ENCODE measurements at regions not wholly inside any gene's neighbourhood (a gene's known extent, or its start where the extent isn't known, plus 50 kb on each side); places are given as distances from the start of the nearest gene placed in this dataset.

GRCh38 chr18:7173216-7173615 lies 55.6 kb upstream of the LAMA1 start:
- ChIA-PET POLR2A (no interaction called here), CTCF (no interaction called here)
- Mint-ChIP-seq H3K4me1 (ENCODE audit: low read depth) (no peaks in the 10 kb centered on the region), H3K4me3 (no peak overlapping the region), H3K36me3 (ENCODE audit: low read depth) (no peaks in the 10 kb centered on the region), H3K9me3 (no peaks in the 10 kb centered on the region), H3K27ac (no peak overlapping the region), H3K27me3 (no peaks in the 10 kb centered on the region)
- DNase-seq (no peak), ATAC-seq (ENCODE audit: poor library complexity) (no peak)
- no peaks in the 10 kb centered on the region for H3K4me1 ChIP-seq (ENCODE audit: insufficient read depth, low read length)
- intact Hi-C loops (cut with DNase I, micrococcal nuclease) = no loop called here
- no peak overlapping the region for H3K4me3 ChIP-seq (ENCODE audit: low read length)
- no peak overlapping the region for H3K27ac ChIP-seq (ENCODE audit: low read depth in 1 of 2, low read length in 2 of 2)
- no peaks in the 10 kb centered on the region for H3K36me3 ChIP-seq (ENCODE audit: insufficient read depth, low read length)
- no peak for TF ChIP-seq CTCF (IDR thresholded peaks at IDR 0.05)
- H3K9me3 ChIP-seq (ENCODE audit: control insufficient read depth in 1 of 2, insufficient read depth in 1 of 2, low read length in 2 of 2) = peaks cover 0 to 28% of the 10 kb centered on the region in 2 experiments
- H3K27me3 ChIP-seq (ENCODE audit: control insufficient read depth in 1 of 2, insufficient read depth in 2 of 2, low read length in 2 of 2) = no peaks in the 10 kb centered on the region

DNA sequence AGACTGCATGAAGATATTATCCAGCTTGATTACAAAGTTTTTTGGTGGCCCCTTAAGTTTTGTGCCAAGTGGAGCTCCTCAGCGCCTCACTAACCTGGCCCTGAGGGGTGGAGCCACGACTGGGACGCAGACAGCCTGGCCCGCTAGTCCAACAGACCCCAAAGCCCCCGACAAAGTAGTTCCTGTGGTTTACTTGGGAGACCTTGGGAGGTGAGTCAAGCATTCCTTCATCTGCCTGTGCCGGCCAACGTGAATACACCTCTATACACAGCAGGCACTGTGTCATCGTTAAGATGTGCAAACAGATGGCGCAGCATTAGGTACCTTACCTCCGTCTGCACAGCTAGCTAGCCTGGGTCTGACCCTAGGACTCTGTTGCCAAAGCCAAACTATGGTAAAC lies 55.0 kb upstream of the LAMA1 start:
- POLR2A ChIA-PET = no interaction called here
- Histone ChIP-seq H3K4me1 (ENCODE audit: insufficient read depth, low read length) (no peaks in the 10 kb centered on the region), H3K4me3 (ENCODE audit: low read length) (no peak overlapping the region), H3K9me3 (ENCODE audit: control insufficient read depth in 1 of 2, insufficient read depth in 1 of 2, low read length in 2 of 2) (peaks cover 0 to 28% of the 10 kb centered on the region in 2 experiments), H3K27me3 (ENCODE audit: control insufficient read depth in 1 of 2, insufficient read depth in 2 of 2, low read length in 2 of 2) (no peaks in the 10 kb centered on the region), H3K36me3 (ENCODE audit: insufficient read depth, low read length) (no peaks in the 10 kb centered on the region), H3K27ac (ENCODE audit: low read depth in 1 of 2, low read length in 2 of 2) (no peak overlapping the region)
- DNase-seq (no peak), ATAC-seq (ENCODE audit: poor library complexity) (no peak)
- H3K9me3 Mint-ChIP-seq = no peaks in the 10 kb centered on the region
- H3K27me3 Mint-ChIP-seq = no peaks in the 10 kb centered on the region
- no peak overlapping the region for H3K4me3 Mint-ChIP-seq
- CTCF ChIA-PET = no interaction called here
- intact Hi-C loops (cut with DNase I, micrococcal nuclease) = no loop called here
- TF ChIP-seq CTCF (IDR thresholded peaks at IDR 0.05) = no peak
- no peak overlapping the region for H3K27ac Mint-ChIP-seq
- H3K4me1 Mint-ChIP-seq (ENCODE audit: low read depth) = no peaks in the 10 kb centered on the region
- H3K36me3 Mint-ChIP-seq (ENCODE audit: low read depth) = no peaks in the 10 kb centered on the region

DNA sequence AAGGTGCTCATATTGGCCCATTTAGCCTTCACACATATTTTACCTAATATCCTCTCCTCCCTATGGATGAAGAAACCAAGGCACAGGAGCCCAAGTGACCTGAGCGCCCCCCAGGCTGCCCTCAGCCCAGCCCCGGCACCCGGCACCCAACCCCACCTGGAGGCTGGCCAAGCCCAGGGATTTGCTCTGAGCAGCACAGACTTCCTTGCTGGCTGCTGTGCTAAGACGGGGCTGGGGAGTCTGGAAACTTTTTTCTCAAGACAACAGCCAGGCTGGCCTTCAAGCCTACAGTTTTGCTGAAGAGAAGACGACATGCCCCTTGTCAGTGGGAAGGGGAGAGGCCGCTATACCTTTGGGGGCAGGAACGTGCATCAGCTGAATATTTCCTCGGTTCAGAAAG lies 52.7 kb upstream of the LAMA1 start:
- no peak for TF ChIP-seq CTCF (IDR thresholded peaks at IDR 0.05)
- ChIA-PET POLR2A (no interaction called here), CTCF (no interaction called here)
- Mint-ChIP-seq H3K36me3 (ENCODE audit: low read depth) (no peaks in the 10 kb centered on the region), H3K27ac (no peak overlapping the region), H3K4me3 (no peak overlapping the region), H3K27me3 (no peaks in the 10 kb centered on the region), H3K4me1 (ENCODE audit: low read depth) (no peaks in the 10 kb centered on the region), H3K9me3 (no peaks in the 10 kb centered on the region)
- Histone ChIP-seq H3K27ac (ENCODE audit: low read depth in 1 of 2, low read length in 2 of 2) (no peak overlapping the region), H3K4me1 (ENCODE audit: insufficient read depth, low read length) (no peaks in the 10 kb centered on the region), H3K9me3 (ENCODE audit: control insufficient read depth in 1 of 2, insufficient read depth in 1 of 2, low read length in 2 of 2) (peaks cover 0 to 33% of the 10 kb centered on the region in 2 experiments), H3K36me3 (ENCODE audit: insufficient read depth, low read length) (no peaks in the 10 kb centered on the region), H3K4me3 (ENCODE audit: low read length) (no peak overlapping the region), H3K27me3 (ENCODE audit: control insufficient read depth in 1 of 2, insufficient read depth in 2 of 2, low read length in 2 of 2) (no peaks in the 10 kb centered on the region)
- no peak for DNase-seq
- ATAC-seq (ENCODE audit: poor library complexity) = no peak
- intact Hi-C loops (cut with DNase I, micrococcal nuclease) = no loop called here
